ENCODE measurements at regions not wholly inside any gene's neighbourhood (a gene's known extent, or its start where the extent isn't known, plus 50 kb on each side); places are given as distances from the start of the nearest gene placed in this dataset.
"Not testable (repeated sequence)": the region's sequence is repeated elsewhere in the genome, so short reads cannot be mapped to it uniquely, and the experiment has no call there.

DNA sequence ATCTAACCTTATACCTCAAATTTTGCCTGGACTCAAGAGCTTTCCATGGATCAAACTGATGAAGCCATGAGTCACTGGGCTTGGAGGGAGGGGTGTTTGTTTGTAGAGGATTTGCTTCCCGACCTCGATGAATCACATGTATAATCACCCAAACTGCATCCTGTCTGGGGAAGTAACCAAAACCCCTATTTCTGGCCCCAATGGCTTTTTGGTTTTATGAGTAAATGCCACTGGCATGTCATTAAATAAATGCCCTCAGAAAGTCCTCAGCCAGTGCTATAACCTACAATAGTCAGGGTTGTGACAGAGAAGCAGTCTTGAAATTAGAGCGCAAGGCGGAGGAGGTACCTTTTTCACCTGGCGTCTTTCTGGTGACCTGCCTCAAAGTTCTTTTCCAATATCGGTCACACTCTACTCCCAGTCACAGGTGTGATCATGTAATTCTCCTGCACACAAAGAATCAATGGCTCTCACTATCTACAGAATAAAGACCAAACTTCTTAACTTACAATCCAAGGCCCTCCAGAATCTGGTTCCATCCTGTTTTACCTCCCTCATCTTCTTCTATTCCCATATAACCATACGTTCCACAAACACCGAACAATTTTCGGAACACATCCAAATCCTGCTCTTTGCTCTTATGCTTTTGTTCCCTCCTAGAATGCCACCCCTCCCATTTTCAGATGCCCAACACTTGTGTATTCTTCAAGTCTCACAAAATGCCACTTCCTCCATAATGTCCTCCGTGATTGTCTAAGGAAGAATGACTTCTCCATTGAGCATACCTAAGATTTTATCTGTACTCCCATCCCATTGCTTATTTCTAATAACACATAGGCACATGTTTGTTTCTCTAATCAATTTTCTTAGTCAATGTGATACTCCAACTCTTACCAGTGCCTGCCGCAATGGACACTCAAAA lies 81.3 kb upstream of the BLID start:
- DNase-seq = peak in 2 of 14 donors; percentile 34 to 43

GRCh38 chr11:122195790-122196189 lies 79.8 kb upstream of the BLID start:
- no peak for DNase-seq

DNA sequence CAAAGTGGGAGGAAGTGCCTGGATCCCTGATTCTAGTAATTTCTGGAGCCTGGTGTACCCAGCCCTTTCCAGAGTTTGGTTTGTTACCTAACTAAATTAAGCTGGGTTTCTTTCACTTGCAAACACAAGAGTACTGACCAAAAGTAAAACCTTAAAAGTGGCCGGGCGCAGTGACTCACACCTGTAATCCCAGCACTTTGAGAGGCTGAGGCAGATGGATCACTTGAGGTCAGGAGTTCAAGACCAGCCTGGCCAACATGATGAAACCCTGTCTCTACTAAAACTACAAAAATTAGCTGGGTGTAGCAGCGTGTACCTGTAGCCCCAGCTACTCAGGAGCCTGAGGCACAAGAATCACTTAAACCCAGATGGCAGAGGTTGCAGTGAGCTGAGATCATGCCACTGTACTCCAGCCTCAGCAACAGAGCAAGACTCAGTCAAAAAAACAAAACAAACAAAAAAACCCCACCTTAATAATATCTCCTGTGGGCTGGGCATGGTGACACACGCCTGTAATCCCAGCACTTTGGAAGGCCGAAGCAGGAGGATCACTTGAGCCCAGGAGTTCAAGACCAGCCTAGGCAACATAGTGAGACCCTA lies 78.0 kb upstream of the BLID start:
- not testable (repeated sequence) for DNase-seq

DNA sequence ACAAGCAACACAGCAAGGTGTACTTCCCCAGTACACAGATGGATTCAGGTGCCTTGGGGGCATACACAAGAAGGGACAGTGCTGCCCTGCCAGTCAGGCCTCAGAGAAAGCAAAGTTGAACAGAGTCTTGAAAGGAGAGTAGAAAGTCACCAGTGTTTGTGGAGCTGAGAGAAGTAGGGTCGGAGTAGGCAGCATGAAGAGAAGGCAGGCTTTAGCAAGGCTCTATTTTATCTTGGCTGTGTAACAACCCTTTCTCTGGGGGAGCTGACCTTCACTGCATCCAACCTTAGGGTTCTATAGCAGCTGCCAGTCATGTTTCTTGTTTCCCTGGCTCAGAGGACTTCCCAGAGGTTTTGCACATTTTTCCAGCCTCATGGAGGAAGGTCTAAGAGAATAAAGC lies 77.4 kb upstream of the BLID start:
- DNase-seq = no peak

- DNase-seq = no peak
Measured at GRCh38 chr11:122192634-122193255, 76.7 kb upstream of the BLID start.

DNA sequence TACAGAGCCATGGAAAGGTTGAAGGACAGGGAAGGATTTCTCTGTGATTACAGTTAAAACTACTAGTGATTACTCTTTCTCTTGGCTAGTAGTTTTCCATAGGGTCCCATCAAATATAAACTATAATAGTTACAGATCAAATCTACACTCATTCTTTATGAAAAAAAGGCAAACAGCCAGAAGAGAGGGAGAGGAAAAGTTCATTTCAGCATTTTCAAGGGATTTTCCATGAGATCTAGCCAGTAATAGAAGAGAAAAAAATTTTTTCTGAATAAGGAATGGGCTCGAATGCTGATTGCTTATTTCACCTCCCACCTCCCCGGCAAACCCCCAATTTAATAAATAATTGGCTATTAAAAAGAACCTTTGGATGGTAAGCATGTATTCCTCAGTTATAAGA lies 74.8 kb upstream of the BLID start:
- DNase-seq = no peak

- DNase-seq = no peak
Measured at GRCh38 chr11:122189229-122189628, 73.2 kb upstream of the BLID start.

- no peak for DNase-seq
Measured at GRCh38 chr11:122187373-122188165, 71.6 kb upstream of the BLID start.

DNA sequence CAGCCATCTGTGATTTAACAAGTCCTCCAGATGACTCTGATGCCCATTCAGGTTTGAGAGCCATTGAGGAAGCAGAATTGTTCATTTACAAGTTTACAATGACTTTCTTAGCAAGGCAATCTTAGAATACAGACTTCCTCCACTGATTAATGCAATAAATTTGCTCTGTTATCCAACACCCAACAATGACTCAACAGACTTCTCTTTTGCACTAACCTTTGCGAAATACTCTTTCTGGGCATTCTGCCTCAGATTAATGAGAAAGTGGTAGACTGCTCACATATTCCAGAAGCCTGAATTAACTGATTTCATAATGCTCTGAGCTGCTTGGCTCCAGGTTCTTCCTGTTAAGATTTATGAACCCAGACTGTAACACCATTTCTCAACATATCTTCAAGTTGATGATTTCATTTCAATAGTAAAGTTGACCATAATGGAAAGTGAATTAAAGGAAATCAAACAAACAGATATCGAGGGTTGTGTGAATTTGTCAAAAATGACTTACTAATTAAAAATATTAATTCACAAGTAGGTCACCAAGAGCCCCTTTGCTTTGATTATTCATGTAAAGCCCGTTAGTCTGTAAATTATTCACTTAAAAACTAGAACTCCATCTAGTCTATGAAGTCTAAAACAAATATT lies 70.5 kb upstream of the BLID start:
- no peak for DNase-seq

GRCh38 chr11:122183933-122184332 lies 67.9 kb upstream of the BLID start:
- DNase-seq = no peak

- DNase-seq = no peak
Measured at GRCh38 chr11:122181893-122182292, 65.9 kb upstream of the BLID start.

- DNase-seq = no peak
Measured at GRCh38 chr11:122181372-122181771, 65.4 kb upstream of the BLID start.

GRCh38 chr11:122179961-122180834 lies 64.2 kb upstream of the BLID start:
- DNase-seq = peak in 1 of 14 donors; percentile 46

DNA sequence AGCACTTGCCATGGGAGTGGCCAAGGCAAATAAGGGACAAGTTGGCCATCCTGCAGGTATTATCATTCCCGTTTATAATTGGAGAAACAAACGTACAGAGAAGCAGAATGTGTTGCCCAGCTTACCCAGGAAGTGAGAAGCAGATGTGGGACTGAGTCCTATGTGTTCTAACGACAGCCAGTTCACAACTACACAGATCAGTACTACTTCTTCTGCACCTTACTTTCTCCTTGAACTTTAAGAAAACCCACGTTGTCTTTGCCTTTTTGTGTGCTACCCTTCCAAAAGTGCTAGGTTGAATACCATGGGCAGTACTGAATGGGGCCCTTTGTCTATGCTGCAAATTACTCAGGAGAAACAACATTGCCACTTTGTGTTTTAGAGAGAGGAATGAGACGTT lies 62.8 kb upstream of the BLID start:
- DNase-seq = peak in 1 of 14 donors; percentile 17

- DNase-seq = no peak
Measured at GRCh38 chr11:122177238-122177637, 61.2 kb upstream of the BLID start.

- DNase-seq = no peak
Measured at GRCh38 chr11:122176651-122177050, 60.6 kb upstream of the BLID start.

DNA sequence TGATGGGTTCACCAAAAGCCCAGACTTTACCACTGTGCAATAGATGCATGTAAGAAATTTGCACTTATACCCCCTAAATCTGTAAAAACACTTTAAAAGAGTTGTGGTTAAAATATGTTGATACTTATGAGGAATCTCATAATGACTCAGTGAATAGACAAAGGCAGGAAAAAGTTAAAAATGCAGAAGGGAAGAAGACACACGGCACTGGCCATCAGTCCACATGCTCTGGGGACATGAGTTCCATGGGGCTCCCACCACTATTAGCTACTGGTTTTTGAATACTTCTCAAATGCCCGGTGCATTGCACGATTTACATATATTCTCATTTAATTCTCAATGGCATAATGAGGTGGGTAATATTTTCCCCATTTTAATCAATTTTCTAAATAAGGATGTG lies 59.3 kb upstream of the BLID start:
- DNase-seq = no peak

- DNase-seq = no peak
Measured at GRCh38 chr11:122173587-122173986, 57.6 kb upstream of the BLID start.

DNA sequence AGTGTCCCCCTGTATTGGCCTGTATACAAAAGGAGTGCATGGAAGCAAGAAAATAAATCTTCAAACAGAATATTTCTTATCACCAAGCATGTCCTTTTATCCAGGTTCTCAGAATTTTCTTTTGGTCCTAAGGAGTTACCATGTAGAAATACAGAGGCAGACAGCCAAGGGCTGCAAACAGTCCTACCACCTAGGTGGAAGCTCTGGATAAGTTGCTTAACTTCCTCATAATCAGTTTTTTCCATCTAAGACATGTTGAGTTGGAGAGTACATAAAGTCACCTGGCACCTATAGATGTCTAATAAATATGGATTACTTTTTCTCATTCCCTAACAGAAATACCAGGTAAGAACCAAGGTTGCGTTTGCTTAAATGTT lies 57.0 kb upstream of the BLID start:
- no peak for DNase-seq

GRCh38 chr11:122172352-122173073 lies 56.5 kb upstream of the BLID start:
- DNase-seq = no peak

Data from C1 segment of cervical spinal cord (tissue), 14 donors.